OCI-LY3 (cell line): ENCODE measurements at regions not wholly inside any gene's neighbourhood (a gene's known extent, or its start where the extent isn't known, plus 50 kb on each side); places are given as distances from the start of the nearest gene placed in this dataset.

Experiments
- H2AFZ ChIP-seq: fragments of 200-600, 300-600 bp; shearing (Covaris generic); 2 replicates; pipeline ENCODE4 v1.6.0; 2014; ENCODE audit warnings: antibody characterized with exemption, low read depth, low read length
- H3K27ac ChIP-seq: fragments of 200-600, 300-600 bp; sonication (generic); 2 replicates; pipeline ENCODE4 v1.5.1; 2014; ENCODE audit warnings: mild to moderate bottlenecking, low read length, moderate library complexity, mixed read lengths
- H3K27me3 ChIP-seq: fragments of 200-600, 300-600 bp; sonication (generic); 2 replicates; pipeline ENCODE4 v1.6.1; 2014; ENCODE audit warnings: low read depth, low read length, mixed read lengths
- H3K36me3 ChIP-seq: fragments of 200-600, 300-600 bp; sonication (generic); replicated peaks from 2 replicates; pipeline ENCODE3; 2014; ENCODE audit warnings: low read depth, low read length, mixed read lengths
- H3K4me1 ChIP-seq: fragments of 300-600, 200-600 bp; sonication (generic); 2 replicates; pipeline ENCODE4 v1.6.1; 2014; ENCODE audit warnings: low read length, mixed read lengths
- H3K4me2 ChIP-seq: fragments of 200-600, 300-600 bp; sonication (generic); 2 replicates; pipeline ENCODE4 v1.6.1; 2014; ENCODE audit warnings: low read length, mixed read lengths
- H3K4me3 ChIP-seq: fragments of 300-600, 200-600 bp; sonication (generic); 2 replicates; pipeline ENCODE4 v1.5.1; 2014; ENCODE audit warnings: antibody characterized with exemption, mild to moderate bottlenecking, low read length, moderate library complexity
- H3K79me2 ChIP-seq: fragments of 300-600, 200-600 bp; shearing (Covaris generic); 2 replicates; pipeline ENCODE4 v1.6.1; 2014; ENCODE audit warnings: mild to moderate bottlenecking, low read length, mixed read lengths
- H3K9ac ChIP-seq: fragments of 300-600, 200-600 bp; shearing (Covaris generic); 2 replicates; pipeline ENCODE4 v1.6.0; 2014; ENCODE audit warnings: mild to moderate bottlenecking, low read length, moderate library complexity
- H3K9me3 ChIP-seq: fragments of 200-600, 300-600 bp; shearing (Covaris generic); 2 replicates; pipeline ENCODE4 v1.6.1; 2014; ENCODE audit warnings: low read length, mixed read lengths; ENCODE audit not compliant: insufficient read depth
- H4K20me1 ChIP-seq: fragments of 200-600, 300-600 bp; sonication (generic); 2 replicates; pipeline ENCODE4 v1.6.1; 2016; ENCODE audit warnings: low read length, mixed read lengths; ENCODE audit not compliant: insufficient read depth
- CTCF ChIP-seq: fragments of 200-600, 300-600 bp; sonication (generic); IDR thresholded peaks from 2 replicates; pipeline ENCODE4 v1.5.1; 2014; ENCODE audit warnings: antibody characterized with exemption, low read length, low read depth
- EZH2phosphoT487 ChIP-seq: fragments of 200-600 bp; shearing (Covaris generic); IDR thresholded peaks from 2 replicates; pipeline ENCODE4 v1.6.1; 2018; ENCODE audit warnings: antibody characterized with exemption, mixed run types, low read depth

GRCh38 chr5:4053136-4053535 lies 457.5 kb downstream of the IRX1 start:
- no peak overlapping the region for H3K4me2 ChIP-seq
- no peaks in the 10 kb centered on the region for H3K4me1 ChIP-seq
- H3K9me3 ChIP-seq = no peaks in the 10 kb centered on the region
- TF ChIP-seq CTCF = no peak
- no peak for TF ChIP-seq EZH2phosphoT487
- no peak overlapping the region for H3K27ac ChIP-seq
- H3K4me3 ChIP-seq = no peak overlapping the region
- no peaks in the 10 kb centered on the region for H4K20me1 ChIP-seq
- no peak overlapping the region for H3K9ac ChIP-seq
- no peaks in the 10 kb centered on the region for H3K27me3 ChIP-seq
- H2AFZ ChIP-seq = no peak overlapping the region
- no peaks in the 10 kb centered on the region for H3K36me3 ChIP-seq
- H3K79me2 ChIP-seq = no peaks in the 10 kb centered on the region

- H3K4me3 ChIP-seq = no peak overlapping the region
- no peak overlapping the region for H2AFZ ChIP-seq
- H3K79me2 ChIP-seq = no peaks in the 10 kb centered on the region
- H3K9ac ChIP-seq = no peak overlapping the region
- H3K27me3 ChIP-seq = no peaks in the 10 kb centered on the region
- H3K36me3 ChIP-seq = no peaks in the 10 kb centered on the region
- no peak for TF ChIP-seq CTCF
- no peak for TF ChIP-seq EZH2phosphoT487
- H3K4me1 ChIP-seq = no peaks in the 10 kb centered on the region
- no peak overlapping the region for H3K27ac ChIP-seq
- H4K20me1 ChIP-seq = no peaks in the 10 kb centered on the region
- no peak overlapping the region for H3K4me2 ChIP-seq
- H3K9me3 ChIP-seq = no peaks in the 10 kb centered on the region
Observed at GRCh38 chr5:4054092-4054491, 458.5 kb downstream of the IRX1 start.

- Histone ChIP-seq H3K4me1 (no peaks in the 10 kb centered on the region), H3K9ac (no peak overlapping the region), H3K36me3 (no peaks in the 10 kb centered on the region), H3K9me3 (no peaks in the 10 kb centered on the region), H4K20me1 (no peaks in the 10 kb centered on the region), H3K27ac (no peak overlapping the region), H3K79me2 (no peaks in the 10 kb centered on the region), H3K4me2 (no peak overlapping the region), H2AFZ (no peak overlapping the region), H3K27me3 (no peaks in the 10 kb centered on the region), H3K4me3 (no peak overlapping the region)
- no peak for TF ChIP-seq CTCF
Observed at GRCh38 chr5:4058899-4059298, 463.3 kb downstream of the IRX1 start.

GRCh38 chr5:4065472-4066320 lies 470.1 kb downstream of the IRX1 start:
- no peaks in the 10 kb centered on the region for H3K9me3 ChIP-seq
- H3K27ac ChIP-seq = no peak overlapping the region
- no peak overlapping the region for H3K4me2 ChIP-seq

More at GRCh38 chr5:4065472-4066320, 470.1 kb downstream of the IRX1 start:
- no peaks in the 10 kb centered on the region for H3K79me2 ChIP-seq
- TF ChIP-seq EZH2phosphoT487 = no peak
- H3K4me1 ChIP-seq = no peaks in the 10 kb centered on the region
- H3K9ac ChIP-seq = no peak overlapping the region
- no peaks in the 10 kb centered on the region for H4K20me1 ChIP-seq
- H3K4me3 ChIP-seq = no peak overlapping the region
- no peaks in the 10 kb centered on the region for H3K36me3 ChIP-seq
- H2AFZ ChIP-seq = no peak overlapping the region
- no peaks in the 10 kb centered on the region for H3K27me3 ChIP-seq
